ENCODE measurements at regions not wholly inside any gene's neighbourhood (a gene's known extent, or its start where the extent isn't known, plus 50 kb on each side); places are given as distances from the start of the nearest gene placed in this dataset.

GRCh38 chr1:25031601-25031965, 101.5 kb upstream of the RUNX3 start:
- TF ChIP-seq CTCF (IDR thresholded peaks at IDR 0.05) = no peak
- DNase-seq (ENCODE audit: low spot score) (no peak), ATAC-seq (ENCODE audit: low FRiP score) (no peak)

GRCh38 chr1:25030674-25031589, 100.9 kb upstream of the RUNX3 start:
- no peak for DNase-seq (ENCODE audit: low spot score)
- no peak for ATAC-seq (ENCODE audit: low FRiP score)
- no peak for TF ChIP-seq CTCF (IDR thresholded peaks at IDR 0.05)

GRCh38 chr1:25030012-25030411, 99.9 kb upstream of the RUNX3 start:
- no peak for ATAC-seq (ENCODE audit: low FRiP score)
- no peak for DNase-seq (ENCODE audit: low spot score)
- TF ChIP-seq CTCF (IDR thresholded peaks at IDR 0.05) = no peak

GRCh38 chr1:25028907-25029599, 99.0 kb upstream of the RUNX3 start:
- ATAC-seq (ENCODE audit: low FRiP score) (no peak), DNase-seq (ENCODE audit: low spot score) (no peak)
- no peak for TF ChIP-seq CTCF (IDR thresholded peaks at IDR 0.05)

- DNase-seq (ENCODE audit: low spot score) = no peak
- no peak for ATAC-seq (ENCODE audit: low FRiP score)
- TF ChIP-seq CTCF (IDR thresholded peaks at IDR 0.05) = no peak
These were observed 98.5 kb upstream of the RUNX3 start for GRCh38 chr1:25028587-25028906.

GRCh38 chr1:25027822-25028586, 97.9 kb upstream of the RUNX3 start:
- no peak for ATAC-seq (ENCODE audit: low FRiP score)
- DNase-seq (ENCODE audit: low spot score) = no peak
- no peak for TF ChIP-seq CTCF (IDR thresholded peaks at IDR 0.05)

Data from omental fat pad (tissue), 3 donors.